ENCODE measurements at regions not wholly inside any gene's neighbourhood (a gene's known extent, or its start where the extent isn't known, plus 50 kb on each side); places are given as distances from the start of the nearest gene placed in this dataset.

DNA sequence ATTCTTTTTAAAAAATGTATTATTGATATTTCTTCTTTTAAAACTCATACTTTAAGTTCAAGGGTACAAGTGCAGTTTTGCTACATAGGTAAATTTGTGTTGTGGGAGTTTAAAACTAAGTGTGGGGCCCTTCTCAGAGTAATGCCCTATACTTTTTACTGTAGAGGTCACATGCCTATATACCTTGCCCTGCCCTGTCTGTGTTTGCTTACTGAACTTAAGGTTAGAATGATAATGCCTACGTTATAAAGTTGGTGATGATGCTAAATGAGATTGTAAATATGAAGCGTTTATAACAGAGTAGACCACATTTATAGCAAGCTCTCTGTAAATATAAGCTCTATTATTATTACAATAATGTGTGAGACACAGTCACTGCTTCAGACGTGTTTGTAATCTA, 261.9 kb downstream of the RASSF9 start:
- no peak for TF ChIP-seq CTCF (IDR thresholded peaks at IDR 0.05)
- TF ChIP-seq MAX (IDR thresholded peaks at IDR 0.05): no peak
- no peak for TF ChIP-seq EP300 (IDR thresholded peaks at IDR 0.05)
- no peak for TF ChIP-seq MAFK (IDR thresholded peaks at IDR 0.05; ENCODE audit: partially characterized antibody)
- TF ChIP-seq, protein P1, sequence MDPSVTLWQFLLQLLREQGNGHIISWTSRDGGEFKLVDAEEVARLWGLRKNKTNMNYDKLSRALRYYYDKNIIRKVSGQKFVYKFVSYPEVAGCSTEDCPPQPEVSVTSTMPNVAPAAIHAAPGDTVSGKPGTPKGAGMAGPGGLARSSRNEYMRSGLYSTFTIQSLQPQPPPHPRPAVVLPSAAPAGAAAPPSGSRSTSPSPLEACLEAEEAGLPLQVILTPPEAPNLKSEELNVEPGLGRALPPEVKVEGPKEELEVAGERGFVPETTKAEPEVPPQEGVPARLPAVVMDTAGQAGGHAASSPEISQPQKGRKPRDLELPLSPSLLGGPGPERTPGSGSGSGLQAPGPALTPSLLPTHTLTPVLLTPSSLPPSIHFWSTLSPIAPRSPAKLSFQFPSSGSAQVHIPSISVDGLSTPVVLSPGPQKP (IDR thresholded peaks at IDR 0.05; ENCODE audit: low read depth, low read length): no peak
- no peak for TF ChIP-seq ZC3H11A (IDR thresholded peaks at IDR 0.05)
- no peak for TF ChIP-seq JUNB (IDR thresholded peaks at IDR 0.05)
- no peak for TF ChIP-seq GATA3 (IDR thresholded peaks at IDR 0.05; ENCODE audit: borderline replicate concordance)
- no peak for TF ChIP-seq CBX2 (IDR thresholded peaks at IDR 0.05; ENCODE audit: borderline replicate concordance, low read depth)
